Suprapubic skin (tissue), 4 donors: ENCODE measurements at regions not wholly inside any gene's neighbourhood (a gene's known extent, or its start where the extent isn't known, plus 50 kb on each side); places are given as distances from the start of the nearest gene placed in this dataset.
"Not testable (repeated sequence)": the region's sequence is repeated elsewhere in the genome, so short reads cannot be mapped to it uniquely, and the experiment has no call there.

Experiments
- DNase-seq, 2 donors: peaks; one replicate each; pipeline ENCODE4 v3.0.0-alpha.2; 2019; ENCODE audit warnings: low spot score in 2 of 2
- H3K27ac ChIP-seq: fragments of 200-600 bp; sonication (generic); one replicate; pipeline ENCODE4 v1.5.1; 2019
- H3K27me3 ChIP-seq: fragments of 200-600 bp; sonication (generic); one replicate; pipeline ENCODE4 v1.5.1; 2019
- H3K36me3 ChIP-seq: fragments of 200-600 bp; sonication (generic); one replicate; pipeline ENCODE4 v1.5.1; 2019
- H3K4me1 ChIP-seq: fragments of 200-600 bp; sonication (generic); one replicate; pipeline ENCODE4 v1.5.1; 2019
- H3K4me3 ChIP-seq: fragments of 200-600 bp; sonication (generic); one replicate; pipeline ENCODE4 v1.5.1; 2019; ENCODE audit warnings: mild to moderate bottlenecking
- H3K9me3 ChIP-seq: fragments of 200-600 bp; sonication (generic); one replicate; pipeline ENCODE4 v1.5.1; 2019
- CTCF ChIP-seq, 2 donors: fragments of 200-600 bp in 1 of 2; fragments of 450-650 bp in 1 of 2; sonication (generic) in 1 of 2; IDR thresholded peaks; one replicate each; pipeline ENCODE4 v1.5.1; 2016 to 2019; ENCODE audit warnings: antibody characterized with exemption in 2 of 2, mild to moderate bottlenecking in 1 of 2, moderate library complexity in 1 of 2
- EP300 ChIP-seq: sonication (generic); formaldehyde crosslinking; IDR thresholded peaks from one replicate; pipeline ENCODE4 v1.6.1; 2017; ENCODE audit warnings: antibody characterized with exemption
- POLR2A ChIP-seq, 2 donors: fragments of 450-650 bp; IDR thresholded peaks; one replicate each; pipeline ENCODE4 v1.6.1; 2017; ENCODE audit warnings: antibody characterized with exemption in 2 of 2, mild to moderate bottlenecking in 2 of 2, moderate library complexity in 2 of 2
- POLR2AphosphoS5 ChIP-seq, 3 donors: sonication (generic); formaldehyde crosslinking; IDR thresholded peaks; one replicate each; pipeline ENCODE4 v1.6.1; 2017; ENCODE audit warnings: antibody characterized with exemption in 3 of 3
- WGBS: methylation state at CpG from one replicate; pipeline ENCODE4 v1.1.5; 2018; 5-methylcytosine and 5-hydroxymethylcytosine counted together

DNA sequence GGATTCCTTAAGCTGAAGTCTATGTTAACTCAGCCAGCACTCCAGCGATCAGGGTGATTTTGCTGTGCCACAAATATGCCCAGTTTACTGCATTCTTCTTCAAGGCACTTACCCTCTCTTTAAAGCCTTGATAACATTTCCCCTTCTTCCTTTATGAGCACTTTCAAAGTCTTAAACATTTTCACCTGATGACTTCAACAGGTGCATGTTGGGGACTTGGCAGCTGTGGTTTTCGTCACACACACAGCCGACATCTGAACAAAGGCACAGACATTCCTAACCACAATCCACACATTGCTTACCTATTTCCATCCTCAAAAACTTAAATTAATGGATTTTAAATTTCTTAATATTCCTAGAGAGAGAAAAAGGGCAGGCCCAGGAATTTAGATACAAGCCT, 331.5 kb downstream of the CRPPA start:
- Histone ChIP-seq H3K9me3 (no peaks in the 10 kb centered on the region), H3K4me3 (no peak overlapping the region), H3K36me3 (no peaks in the 10 kb centered on the region), H3K27ac (no peak overlapping the region), H3K4me1 (no peaks in the 10 kb centered on the region), H3K27me3 (no peaks in the 10 kb centered on the region)
- WGBS = 95% methylated on average over 3 of the region's 3 CpGs
- DNase-seq = no peak
- TF ChIP-seq EP300 (no peak), CTCF (IDR thresholded peaks at IDR 0.05) (no peak), POLR2A (IDR thresholded peaks at IDR 0.05) (no peak), POLR2AphosphoS5 (IDR thresholded peaks at IDR 0.05) (no peak)

DNA sequence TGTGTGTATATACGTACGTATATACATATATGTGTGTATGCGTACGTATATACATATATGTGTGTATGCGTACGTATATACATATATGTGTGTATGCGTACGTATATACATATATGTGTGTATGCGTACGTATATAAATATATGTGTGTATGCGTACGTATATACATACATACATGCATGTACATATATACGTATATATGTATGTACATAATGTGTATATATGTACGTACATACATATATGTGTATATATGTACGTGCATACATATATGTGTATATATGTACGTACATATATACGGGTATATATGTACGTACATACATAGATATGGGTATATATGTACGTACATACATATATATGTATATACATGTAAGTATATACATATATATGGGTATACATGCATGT, 332.1 kb downstream of the CRPPA start:
- no peaks in the 10 kb centered on the region for H3K4me1 ChIP-seq
- no peak overlapping the region for H3K27ac ChIP-seq
- H3K27me3 ChIP-seq = no peaks in the 10 kb centered on the region
- TF ChIP-seq EP300 = no peak
- no peak for TF ChIP-seq POLR2AphosphoS5 (IDR thresholded peaks at IDR 0.05)
- H3K9me3 ChIP-seq = no peaks in the 10 kb centered on the region
- 86% methylated on average over 19 of the region's 19 CpGs for WGBS
- DNase-seq = no peak
- no peak overlapping the region for H3K4me3 ChIP-seq
- no peaks in the 10 kb centered on the region for H3K36me3 ChIP-seq

DNA sequence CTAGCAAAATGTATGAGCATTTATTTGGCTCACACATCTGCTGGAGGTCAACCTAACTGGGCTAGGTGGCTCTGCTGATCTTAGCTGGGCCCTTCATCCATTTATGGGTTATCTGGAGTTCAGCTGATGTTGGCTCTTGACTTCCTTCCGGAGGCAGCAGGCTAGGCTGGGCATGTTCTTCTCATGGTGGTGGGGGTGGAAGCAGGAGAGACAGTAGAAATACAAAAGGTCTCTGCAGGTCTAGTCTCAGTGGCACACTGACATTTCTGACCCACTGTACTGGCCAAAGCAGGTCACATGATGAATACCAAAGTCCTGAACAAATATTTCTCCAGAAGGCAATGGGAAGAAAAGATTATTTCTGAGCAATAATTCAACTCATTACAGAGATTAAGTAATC, 334.6 kb downstream of the CRPPA start:
- Histone ChIP-seq H3K27ac (no peak overlapping the region), H3K4me1 (no peaks in the 10 kb centered on the region), H3K9me3 (no peaks in the 10 kb centered on the region), H3K27me3 (no peaks in the 10 kb centered on the region), H3K4me3 (no peak overlapping the region), H3K36me3 (no peaks in the 10 kb centered on the region)
- WGBS = 82% methylated on average over 1 of the region's 1 CpG
- no peak for DNase-seq
- TF ChIP-seq CTCF (IDR thresholded peaks at IDR 0.05) = no peak
- TF ChIP-seq POLR2A (IDR thresholded peaks at IDR 0.05) = no peak
- no peak for TF ChIP-seq POLR2AphosphoS5 (IDR thresholded peaks at IDR 0.05)
- TF ChIP-seq EP300 = no peak

GRCh38 chr7:16085780-16086179, 335.6 kb downstream of the CRPPA start:
- not testable (repeated sequence) for H3K27me3 ChIP-seq, H3K4me3 ChIP-seq, H3K27ac ChIP-seq, DNase-seq, H3K4me1 ChIP-seq, H3K9me3 ChIP-seq, H3K36me3 ChIP-seq
- WGBS = 91% methylated on average over 6 of the region's 6 CpGs

DNA sequence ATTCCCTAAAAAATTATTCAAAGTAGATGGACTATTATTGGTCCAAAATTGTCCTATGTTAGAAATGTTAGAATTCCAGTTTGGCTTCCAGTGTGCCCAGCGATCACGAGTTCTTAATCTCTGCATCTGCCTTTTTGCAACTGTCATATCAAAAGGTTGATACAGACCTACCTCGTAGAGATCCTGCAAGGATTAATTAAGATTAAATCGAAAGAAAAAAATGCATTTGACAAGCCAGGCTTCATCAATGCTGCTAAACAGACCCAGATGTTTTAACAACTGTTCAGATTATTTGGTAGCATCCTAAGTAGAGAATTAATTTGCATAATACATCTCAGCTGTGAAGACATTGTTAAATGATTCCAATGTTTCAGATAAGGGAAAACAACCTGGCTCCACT, 336.5 kb downstream of the CRPPA start:
- no peaks in the 10 kb centered on the region for H3K4me1 ChIP-seq
- H3K27me3 ChIP-seq = no peaks in the 10 kb centered on the region
- DNase-seq = no peak
- no peak overlapping the region for H3K4me3 ChIP-seq
- WGBS = 51% methylated on average over 4 of the region's 4 CpGs
- no peaks in the 10 kb centered on the region for H3K36me3 ChIP-seq
- no peak overlapping the region for H3K27ac ChIP-seq
- no peaks in the 10 kb centered on the region for H3K9me3 ChIP-seq
- no peak for TF ChIP-seq EP300
- no peak for TF ChIP-seq CTCF (IDR thresholded peaks at IDR 0.05)
- no peak for TF ChIP-seq POLR2A (IDR thresholded peaks at IDR 0.05)
- TF ChIP-seq POLR2AphosphoS5 (IDR thresholded peaks at IDR 0.05) = no peak

DNA sequence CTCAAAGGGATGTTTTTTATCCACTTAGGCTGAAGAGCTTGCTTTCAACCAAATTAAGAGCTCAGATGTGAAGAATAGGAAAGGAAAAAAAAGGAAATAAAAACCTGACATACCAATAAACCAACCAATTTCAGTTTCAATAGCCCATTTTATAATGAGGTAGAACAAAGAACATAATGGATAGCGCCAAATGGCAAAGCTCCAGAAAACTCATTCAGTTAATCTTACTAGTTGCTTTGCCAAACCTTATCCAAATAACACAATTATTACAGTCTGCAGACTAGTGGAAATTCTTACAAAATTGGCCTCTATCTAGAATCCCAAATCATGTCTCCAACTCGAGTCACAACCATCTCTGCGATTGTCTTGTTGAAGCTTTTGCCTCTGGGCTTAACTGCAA, 337.0 kb downstream of the CRPPA start:
- WGBS = 30% methylated on average over 3 of the region's 3 CpGs
- no peaks in the 10 kb centered on the region for H3K4me1 ChIP-seq
- no peak overlapping the region for H3K27ac ChIP-seq
- H3K27me3 ChIP-seq = no peaks in the 10 kb centered on the region
- H3K36me3 ChIP-seq = no peaks in the 10 kb centered on the region
- TF ChIP-seq POLR2AphosphoS5 (IDR thresholded peaks at IDR 0.05) = no peak
- TF ChIP-seq EP300 = no peak
- TF ChIP-seq CTCF (IDR thresholded peaks at IDR 0.05) = no peak
- TF ChIP-seq POLR2A (IDR thresholded peaks at IDR 0.05) = no peak
- no peak for DNase-seq
- no peaks in the 10 kb centered on the region for H3K9me3 ChIP-seq
- no peak overlapping the region for H3K4me3 ChIP-seq
